GM12874 (cell line): ENCODE measurements at regions not wholly inside any gene's neighbourhood (a gene's known extent, or its start where the extent isn't known, plus 50 kb on each side); places are given as distances from the start of the nearest gene placed in this dataset.

ENCODE experiments used
- TF ChIP-seq, protein P1 (sequence below): IDR thresholded peaks from 2 replicates; pipeline ENCODE4 v1.5.1; 2011; ENCODE audit warnings: low read depth, mild to moderate bottlenecking, control low read depth, low read length, moderate library complexity; ENCODE audit not compliant: insufficient read depth

DNA sequence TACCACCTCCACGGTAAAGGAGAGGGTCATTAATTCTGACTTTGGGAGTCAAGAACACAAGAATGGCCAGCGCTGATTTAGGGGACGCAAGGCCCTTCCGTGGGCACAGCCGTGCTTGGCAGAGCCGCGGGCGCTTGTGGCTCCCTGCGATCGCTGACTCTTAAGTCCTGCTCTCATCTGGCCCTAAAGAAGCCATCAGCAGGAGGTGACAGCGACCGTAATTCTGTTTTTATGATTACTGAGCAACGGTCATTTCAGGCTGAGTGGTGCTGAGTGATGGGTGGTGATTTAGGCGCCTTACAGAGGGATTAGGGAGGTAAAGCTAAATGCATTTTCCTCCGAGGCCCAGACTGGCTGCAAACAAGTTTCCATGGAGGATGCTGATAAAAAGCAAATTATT is 364.6 kb upstream of the SULF2 start:
- TF ChIP-seq, protein P1, sequence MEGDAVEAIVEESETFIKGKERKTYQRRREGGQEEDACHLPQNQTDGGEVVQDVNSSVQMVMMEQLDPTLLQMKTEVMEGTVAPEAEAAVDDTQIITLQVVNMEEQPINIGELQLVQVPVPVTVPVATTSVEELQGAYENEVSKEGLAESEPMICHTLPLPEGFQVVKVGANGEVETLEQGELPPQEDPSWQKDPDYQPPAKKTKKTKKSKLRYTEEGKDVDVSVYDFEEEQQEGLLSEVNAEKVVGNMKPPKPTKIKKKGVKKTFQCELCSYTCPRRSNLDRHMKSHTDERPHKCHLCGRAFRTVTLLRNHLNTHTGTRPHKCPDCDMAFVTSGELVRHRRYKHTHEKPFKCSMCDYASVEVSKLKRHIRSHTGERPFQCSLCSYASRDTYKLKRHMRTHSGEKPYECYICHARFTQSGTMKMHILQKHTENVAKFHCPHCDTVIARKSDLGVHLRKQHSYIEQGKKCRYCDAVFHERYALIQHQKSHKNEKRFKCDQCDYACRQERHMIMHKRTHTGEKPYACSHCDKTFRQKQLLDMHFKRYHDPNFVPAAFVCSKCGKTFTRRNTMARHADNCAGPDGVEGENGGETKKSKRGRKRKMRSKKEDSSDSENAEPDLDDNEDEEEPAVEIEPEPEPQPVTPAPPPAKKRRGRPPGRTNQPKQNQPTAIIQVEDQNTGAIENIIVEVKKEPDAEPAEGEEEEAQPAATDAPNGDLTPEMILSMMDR: no peak

DNA sequence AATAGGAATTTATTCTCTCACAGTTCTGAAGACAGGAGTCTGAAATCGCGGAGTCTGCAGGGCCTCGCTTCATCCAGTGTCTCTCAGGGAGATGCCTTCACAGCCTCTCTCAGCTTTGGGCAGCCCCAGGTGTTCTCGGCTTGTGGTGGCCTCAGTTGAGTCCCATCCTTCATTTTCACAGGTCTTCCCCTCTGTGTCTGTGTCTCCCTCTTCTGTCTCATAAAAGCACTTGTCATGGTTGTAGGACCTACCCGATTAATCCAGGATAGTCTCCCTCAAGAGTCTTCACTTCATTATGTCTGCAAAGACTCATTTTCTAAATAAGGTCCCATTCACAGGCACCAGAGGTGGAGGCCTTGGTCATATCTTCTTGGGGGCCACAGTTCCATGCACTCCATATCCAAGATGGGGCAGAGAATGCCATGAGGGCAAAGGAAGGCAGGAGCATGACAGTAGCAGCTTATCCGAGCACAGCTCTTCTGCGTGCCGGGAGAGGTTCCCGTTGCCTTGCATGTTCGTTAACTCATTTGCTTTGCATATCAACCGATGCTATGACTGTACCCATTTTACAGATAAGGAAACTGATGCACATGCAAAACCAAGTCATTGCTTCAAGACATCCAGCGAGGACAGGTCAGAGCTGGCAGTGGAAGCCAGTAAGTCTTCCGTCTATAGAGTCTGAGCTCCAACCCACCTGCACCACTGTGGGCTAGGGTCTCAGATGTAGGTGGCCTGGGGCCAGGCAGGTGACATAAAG is 363.8 kb upstream of the SULF2 start:
- TF ChIP-seq, protein P1: no peak

DNA sequence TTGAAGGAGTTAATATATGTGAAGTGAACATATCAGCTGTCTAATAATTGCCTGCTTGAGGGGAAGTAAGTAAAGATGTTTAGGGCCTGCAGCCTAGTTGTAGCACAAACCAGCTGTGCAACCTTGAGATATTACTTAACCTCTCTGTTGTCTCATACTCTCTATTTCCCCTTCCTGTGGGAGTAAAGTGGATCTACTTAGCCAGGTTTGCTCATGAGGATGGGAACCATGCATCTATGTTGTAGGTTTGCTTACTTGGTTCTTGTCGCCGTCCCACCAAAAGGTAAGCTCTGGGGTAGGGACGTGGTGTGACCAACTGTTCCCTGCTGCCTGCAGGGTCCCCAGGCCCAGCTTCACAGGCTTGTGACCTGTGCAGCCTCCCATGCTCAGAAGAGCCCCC is 362.7 kb upstream of the SULF2 start:
- TF ChIP-seq, protein P1: no peak

DNA sequence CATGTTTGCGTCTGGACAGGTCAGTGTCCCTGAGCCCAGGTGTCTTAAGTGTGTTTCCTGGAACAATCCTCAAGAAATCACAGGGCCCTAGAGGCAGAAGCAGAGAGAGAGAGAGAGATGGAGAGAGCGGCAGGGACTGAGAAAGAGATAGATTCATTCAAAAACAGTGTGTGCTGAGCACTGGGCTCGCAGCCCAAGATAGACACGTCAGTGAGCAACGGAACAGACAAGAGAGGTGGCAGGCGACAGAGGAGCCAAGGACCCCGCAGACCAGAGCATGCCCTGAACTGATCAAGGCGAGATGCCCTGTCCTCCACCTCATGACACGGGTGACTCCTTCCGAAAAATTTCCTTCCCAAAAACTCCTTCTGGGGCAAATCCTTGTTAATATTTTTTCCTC is 362.0 kb upstream of the SULF2 start:
- TF ChIP-seq, protein P1: no peak

DNA sequence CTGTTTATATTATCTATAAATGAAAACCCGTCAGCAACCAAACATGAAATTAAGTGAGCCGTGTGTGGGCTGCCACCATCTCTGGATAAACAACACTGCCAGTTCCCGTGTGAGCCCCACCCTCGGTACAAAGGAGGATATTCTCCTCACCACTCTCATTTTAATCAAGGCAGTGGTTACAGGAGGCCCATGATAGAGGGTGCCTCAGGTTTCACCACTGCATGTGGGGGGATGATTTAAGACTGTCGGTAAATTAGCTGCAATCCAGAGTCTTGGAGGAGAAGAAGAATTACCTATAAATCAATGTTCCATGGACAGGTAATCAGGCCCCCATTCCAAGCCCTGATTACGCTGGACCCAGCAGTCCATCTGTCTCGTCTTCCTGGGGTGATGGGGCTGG is 361.6 kb upstream of the SULF2 start:
- TF ChIP-seq, protein P1: no peak

DNA sequence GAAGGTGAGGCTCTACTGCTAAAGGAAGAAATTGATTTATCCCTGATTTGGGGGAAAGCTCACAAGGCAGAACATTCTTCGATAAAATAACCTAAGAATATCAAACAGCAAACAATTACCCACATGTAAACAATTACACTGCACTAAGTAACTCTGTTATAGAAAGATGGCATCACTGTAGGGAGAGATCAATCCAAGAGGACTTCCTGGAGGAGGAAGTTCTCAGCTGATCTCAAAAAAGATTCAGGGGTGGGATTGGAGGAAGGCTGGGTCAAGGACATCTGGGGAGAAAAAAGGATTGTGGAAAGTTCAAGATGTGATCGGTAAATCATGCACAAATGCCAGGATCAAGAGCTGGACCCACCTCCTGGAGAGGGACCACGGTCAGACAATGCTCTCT is 361.0 kb upstream of the SULF2 start:
- TF ChIP-seq, protein P1: no peak

DNA sequence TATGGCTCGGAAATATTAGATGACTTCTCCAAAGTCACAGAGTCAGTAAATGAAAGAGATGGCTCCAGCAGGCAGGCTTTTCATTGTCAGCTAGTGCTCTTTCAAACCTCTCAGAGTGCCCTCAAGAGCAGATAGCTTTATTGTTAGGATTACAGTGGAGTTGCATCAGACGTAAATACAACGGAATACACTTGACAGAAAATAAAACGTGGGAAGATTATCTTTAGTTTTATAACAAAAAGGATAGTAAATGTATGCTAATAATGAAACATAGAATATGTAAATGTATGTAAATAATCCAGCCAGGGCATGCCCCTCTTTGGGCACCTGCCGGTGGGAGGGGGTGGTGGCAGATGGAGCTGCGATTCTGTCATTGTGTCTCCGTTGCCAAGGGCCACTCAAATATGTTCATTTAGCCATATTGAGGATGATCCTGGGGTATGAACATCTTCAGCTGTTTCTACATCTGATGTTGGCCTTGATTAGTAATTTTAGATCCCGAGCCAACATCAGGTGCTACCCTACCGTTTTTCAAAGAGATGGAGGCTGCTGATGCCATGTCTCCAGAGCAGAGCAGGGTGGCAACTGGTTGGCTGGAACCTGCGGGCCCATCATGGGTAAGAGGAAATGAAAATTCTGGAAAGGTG is 358.3 kb upstream of the SULF2 start:
- TF ChIP-seq, protein P1: no peak

DNA sequence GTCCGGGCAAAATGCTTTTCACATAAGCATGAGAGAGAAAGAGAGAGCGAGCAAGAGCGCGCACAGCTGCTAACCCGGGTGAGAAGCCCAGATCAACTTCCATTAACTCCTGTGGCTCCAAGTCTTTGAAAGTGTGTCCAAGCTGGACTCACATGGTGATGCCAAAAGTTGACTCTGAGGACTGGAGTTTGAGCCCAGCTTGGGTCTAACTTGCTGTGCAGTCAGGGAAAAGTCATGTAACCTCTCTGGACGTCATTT is 357.2 kb upstream of the SULF2 start:
- TF ChIP-seq, protein P1: no peak
